ENCODE measurements at regions not wholly inside any gene's neighbourhood (a gene's known extent, or its start where the extent isn't known, plus 50 kb on each side); places are given as distances from the start of the nearest gene placed in this dataset. TPM values are rescaled to one million over a fixed set of nuclear protein-coding genes. Genes with fewer than 3 reads are reported as not detected.
"Not testable (repeated sequence)": the region's sequence is repeated elsewhere in the genome, so short reads cannot be mapped to it uniquely, and the experiment has no call there.

DNA sequence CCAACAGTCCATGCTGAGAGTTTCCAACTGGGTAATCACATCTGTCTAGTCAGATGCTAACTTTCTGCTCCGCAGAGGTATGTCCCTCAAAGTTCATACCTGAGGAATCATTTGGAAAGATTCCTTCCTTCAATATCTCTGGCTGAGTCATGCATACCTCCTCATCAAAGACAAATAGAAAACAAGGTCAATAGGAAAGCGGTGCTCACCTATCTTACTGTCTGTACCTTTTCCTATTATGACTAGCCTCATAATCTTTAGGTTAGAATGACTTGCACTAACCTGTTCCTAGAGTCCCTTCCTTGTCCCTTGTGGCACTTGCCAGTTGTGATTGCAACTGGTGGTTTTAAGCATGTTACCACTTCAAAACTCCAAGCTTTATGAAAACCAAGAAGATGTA is 78.2 kb upstream of the PTPRK start:
- no peak for DNase-seq (ENCODE audit: low read depth)

DNA sequence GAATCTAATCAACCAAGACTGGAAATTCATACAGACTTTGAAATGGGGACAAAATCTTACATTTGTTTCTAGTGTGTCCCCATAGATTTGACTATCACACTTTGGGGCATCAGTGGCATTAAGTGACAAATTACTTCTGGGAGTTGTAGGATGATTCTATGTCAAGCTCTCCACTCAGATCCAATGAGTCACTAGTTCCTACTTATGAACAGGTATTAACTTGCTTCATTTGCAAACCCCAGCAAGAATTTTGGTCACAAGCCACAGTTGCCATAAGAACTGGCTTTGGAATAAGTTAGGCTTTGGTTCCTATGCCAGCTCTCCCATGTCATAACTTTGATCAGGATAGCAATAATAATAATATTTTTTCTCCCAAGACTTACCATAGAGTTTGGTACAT is 77.6 kb upstream of the PTPRK start:
- peak; percentile 20 for DNase-seq (ENCODE audit: low read depth)

DNA sequence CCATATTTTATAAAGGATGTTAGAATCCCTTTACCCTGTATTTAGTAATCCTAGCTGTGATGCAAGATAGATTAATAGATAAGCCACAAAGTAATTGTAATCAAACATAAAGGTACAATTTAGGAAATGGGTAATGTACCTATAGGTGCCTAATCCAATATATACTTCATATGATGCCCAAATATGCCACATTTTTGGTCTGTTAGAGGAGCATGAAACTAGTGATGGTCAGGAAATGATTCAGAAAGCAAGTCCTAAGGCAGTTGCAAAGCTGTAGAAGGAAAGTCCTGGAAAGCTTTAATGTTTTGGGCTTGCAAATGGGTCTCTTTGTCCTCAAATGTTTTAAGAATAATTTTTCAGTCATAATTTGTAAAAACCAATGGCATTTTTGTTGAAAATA is 76.6 kb upstream of the PTPRK start:
- peak; percentile 34 for DNase-seq (ENCODE audit: low read depth)

DNA sequence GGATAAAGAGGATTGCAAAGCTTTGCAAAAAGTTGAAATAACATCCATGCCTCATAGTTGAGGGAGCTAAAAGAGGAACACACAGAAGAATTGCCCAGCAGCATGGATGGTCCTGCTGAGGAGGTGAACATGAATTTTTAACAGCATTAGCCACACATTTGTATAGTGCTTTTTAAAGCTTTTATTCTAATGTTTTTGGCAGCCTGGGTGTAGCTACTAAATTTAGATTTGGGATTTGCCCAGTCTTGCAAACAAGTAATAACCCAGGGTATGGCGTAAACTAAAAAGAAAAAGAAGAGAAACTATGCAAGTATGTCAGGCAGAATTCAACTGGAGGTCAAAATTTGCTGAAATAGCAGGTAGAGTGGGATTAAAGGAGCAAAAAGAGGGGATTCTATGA is 75.1 kb upstream of the PTPRK start:
- DNase-seq (ENCODE audit: low read depth) = no peak

DNA sequence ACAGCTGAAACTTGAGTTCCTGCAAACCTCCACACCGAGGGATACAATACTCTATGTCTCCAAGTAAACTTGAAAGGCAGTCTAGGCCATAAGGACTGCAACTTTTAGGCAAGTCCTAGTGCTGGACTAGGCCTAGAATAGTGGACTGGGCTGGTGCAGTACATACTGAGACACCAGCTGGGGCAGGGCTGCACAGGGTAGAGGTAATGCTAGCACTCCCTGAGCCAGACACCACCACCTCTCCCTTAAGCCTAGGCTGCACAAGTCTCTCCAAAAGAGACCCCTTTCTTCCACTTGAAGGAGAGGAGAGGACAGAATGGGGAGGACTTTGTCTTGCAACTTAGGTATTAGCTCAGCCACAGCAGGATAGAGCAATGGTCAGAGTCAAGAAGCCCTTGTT is 65.7 kb upstream of the PTPRK start:
- no peak for DNase-seq (ENCODE audit: low read depth)

DNA sequence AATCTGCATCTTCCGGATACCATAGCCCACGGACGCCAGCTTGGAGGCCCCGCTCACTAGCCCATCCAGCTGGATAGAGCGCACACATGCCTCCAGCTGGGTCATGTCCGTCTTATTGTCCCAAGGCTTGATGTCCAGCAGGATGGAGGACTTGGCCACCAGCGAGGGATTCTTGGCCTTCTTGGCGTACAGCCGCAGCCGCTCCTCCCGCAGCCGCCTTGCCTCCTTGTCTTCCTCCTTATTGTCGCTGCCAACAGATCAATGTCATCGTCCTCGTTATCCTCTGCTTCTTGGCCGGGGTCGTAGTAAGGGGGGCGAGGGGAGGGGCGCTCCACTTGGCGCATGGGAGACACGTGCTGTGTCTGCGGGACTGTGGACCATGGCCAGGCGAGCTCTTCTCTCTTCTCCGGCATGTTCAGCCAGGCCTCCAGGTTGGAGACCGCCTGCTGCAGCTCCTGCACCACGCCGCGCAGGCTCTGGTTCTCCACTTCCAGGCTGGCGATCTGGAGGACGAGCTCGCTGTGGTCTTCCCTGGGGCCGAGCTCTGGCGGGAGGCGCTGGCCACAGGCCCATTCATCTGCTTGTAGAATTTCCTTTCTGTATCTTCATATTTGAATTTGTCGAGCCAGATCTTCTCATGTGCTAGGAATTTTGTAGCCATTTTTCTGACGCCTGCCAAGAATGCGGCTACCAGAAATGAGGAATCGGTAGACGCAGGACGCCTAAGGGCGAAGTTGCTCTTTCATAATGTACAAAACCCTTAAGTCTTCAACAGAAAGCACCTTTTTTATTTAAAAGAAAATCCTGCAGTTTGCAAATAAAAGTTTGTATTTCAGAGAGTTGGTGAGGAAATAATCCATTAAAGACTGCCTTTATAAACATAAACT is 60.1 kb upstream of the PTPRK start:
- no peak for DNase-seq (ENCODE audit: low read depth)

DNA sequence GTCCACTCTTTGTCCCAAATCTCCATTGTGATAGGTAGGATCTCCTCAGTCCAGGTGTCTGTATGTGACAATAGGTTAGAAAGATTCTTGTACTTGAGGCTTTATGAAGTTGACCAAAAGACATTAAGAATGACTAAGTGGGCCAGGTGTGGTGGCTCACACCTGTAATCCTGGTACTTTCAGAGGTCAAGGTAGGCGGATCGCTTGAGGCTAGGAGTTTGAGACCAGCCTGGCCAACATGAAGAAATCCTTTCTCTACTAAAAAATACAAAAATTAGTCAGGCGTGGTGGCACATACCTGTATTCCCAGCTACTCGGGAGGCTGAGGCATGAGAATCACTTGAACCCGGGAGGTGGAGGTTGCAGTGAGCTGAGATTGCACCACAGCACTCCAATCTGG is 54.9 kb upstream of the PTPRK start:
- not testable (repeated sequence) for DNase-seq (ENCODE audit: low read depth)

DNA sequence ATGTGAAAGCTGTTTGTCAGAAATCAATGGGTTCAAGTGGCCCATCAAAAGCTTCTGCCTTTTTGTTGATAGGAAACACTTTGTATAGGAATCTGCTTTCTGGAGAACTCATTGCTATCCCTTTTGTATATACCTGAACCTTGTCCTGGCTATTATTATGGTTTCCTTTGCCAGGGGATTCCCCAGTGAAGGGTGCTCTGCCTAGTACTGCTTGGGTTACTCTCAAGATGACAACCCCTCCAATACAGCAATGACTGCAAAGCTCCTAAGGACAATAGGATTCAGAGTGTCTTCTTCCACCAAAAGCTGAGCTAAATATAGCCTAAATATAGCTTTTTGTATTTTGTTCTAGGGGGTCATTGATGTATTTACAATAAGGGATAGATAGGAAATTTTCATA is 54.0 kb upstream of the PTPRK start:
- DNase-seq (ENCODE audit: low read depth) = no peak

DNA sequence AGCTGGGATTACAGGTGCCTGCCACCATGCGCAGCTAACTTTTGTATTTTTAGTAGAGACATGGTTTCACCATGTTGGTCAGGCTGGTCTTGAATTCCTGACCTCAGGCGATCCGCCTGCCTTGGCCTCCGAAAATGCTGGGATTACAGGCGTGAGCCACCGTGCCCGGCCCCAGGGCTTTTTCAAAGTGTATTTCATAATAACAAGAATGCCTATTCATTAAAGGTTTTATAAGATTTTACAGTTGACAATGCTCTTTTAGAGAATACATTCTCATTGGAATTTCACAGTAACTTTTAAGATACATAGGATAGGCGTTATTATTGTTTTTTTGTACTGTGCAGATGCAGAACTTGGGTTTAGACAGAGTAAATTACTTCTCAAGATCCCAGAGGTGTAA is 52.6 kb upstream of the PTPRK start:
- no peak for DNase-seq (ENCODE audit: low read depth)

DNA sequence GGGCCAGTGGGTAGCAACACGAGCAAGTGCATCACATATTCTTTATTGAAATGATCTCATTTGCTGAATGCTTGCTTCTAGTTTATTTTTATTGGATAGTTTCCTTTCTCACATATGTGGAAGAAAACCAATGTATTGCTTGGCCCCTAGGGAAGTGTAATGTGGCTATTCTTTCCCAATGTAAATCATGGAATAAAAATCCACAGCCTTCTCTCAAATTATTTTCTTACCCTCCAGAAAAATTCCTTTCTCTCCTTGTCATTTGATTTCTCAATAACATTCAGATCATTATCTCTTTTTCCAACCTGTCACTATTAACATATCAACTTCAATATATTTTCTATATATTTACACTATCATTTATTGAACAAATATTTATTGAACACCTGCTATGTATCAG is 51.9 kb upstream of the PTPRK start:
- DNase-seq (ENCODE audit: low read depth) = no peak

DNA sequence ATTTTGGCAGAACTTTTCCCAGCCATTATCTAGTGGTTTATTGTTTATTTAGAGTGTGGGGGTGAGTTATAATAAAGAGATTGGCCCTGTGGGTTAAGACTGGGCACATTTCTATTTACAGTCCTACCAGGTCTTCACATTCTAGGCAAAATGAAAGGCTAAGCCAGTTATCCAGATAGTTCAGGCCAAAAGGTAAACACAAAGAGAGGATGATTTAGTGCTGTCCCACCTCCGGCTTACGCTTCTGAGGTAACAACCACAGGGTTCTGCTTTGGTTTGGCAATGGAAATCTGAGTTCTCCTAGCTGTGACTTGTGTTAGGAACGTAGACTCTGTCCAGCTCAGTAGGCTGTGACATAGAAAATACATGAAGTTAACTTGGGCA is 50.3 kb upstream of the PTPRK start:
- DNase-seq (ENCODE audit: low read depth) = peak; percentile 25

DNA sequence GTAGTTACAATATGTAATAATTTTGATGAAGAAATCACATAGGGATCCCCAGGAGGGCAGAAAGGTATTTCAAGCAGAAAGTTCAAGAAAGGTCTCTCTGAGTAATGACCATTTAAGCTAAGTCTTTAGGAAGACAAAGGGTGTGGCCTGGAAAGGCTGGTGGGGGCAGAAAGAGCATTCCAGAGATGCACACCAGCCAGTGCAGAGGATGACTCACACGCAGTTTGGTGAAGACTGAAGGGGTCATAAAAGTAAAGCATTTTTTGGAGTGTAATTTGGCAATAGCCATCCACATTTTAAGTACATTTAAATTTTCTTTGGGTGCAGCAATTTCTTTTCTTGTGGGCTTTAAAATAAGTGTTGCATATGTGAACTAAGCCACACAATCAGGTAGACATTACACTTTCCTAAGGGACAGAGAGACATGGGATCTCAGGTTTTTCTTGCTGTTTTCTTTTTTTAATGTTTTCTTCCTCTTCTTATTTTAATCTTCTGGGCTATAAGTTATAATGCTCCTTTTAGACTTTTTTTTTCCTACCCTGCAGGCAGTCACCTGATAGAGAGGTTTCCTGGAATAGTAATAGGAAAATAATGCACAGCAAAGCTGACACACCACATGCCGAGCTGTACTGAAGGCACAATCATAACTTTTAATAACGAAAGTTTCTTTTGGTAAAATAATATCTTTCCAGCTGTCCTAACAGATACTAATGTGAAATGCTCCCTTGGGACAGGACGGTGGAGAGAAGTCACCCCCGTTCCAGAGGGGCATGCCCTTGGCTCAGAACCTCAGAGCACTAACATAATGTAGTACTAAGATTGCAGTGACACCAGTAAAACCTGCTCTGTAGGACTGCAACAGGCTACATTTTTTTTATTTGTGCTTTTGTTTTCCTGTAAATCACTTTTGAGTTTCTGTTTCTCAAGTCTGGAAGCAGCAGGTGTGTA is 49.6 kb upstream of the PTPRK start:
- DNase-seq (ENCODE audit: low read depth) = peak; percentile 91

Small RNA genes lying in the stretch of these regions (small RNA-seq; reads per million reads assigned to genes)
- not detected for gene RF00019
